ENCODE measurements at regions not wholly inside any gene's neighbourhood (a gene's known extent, or its start where the extent isn't known, plus 50 kb on each side); places are given as distances from the start of the nearest gene placed in this dataset.

DNA sequence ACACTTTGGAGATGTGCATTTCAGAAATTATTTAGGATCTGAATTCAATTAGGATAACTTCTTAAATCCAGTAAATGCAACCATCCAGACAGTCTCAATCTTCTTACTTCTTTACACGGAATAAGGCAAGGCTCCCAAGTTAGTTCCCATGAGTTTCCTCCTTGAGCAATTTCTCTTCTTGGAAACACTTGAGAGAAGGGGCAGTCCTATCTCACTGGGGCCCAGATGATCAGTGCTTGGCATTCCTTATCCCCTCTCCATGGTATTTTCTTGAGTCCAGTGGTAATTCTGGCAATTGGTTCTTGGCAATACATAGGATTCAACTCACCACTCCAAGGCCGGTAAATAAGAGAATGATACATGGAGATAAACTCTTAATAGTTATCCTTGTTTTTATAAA, 87.1 kb upstream of the PTHLH start:
- no peak overlapping the region for H3K4me3 ChIP-seq
- no peak overlapping the region for H3K4me2 ChIP-seq
- FAIRE-seq (no peak), ATAC-seq (no peak), DNase-seq (ENCODE audit: low read depth in 1 of 2, low spot score in 1 of 2) (no peak)
- ChIA-PET CTCF (no interaction called here), POLR2A (no interaction called here)
- H3K9me3 ChIP-seq: no peaks in the 10 kb centered on the region
- no peak for TF ChIP-seq JUN (IDR thresholded peaks at IDR 0.05)
- TF ChIP-seq, protein P1, sequence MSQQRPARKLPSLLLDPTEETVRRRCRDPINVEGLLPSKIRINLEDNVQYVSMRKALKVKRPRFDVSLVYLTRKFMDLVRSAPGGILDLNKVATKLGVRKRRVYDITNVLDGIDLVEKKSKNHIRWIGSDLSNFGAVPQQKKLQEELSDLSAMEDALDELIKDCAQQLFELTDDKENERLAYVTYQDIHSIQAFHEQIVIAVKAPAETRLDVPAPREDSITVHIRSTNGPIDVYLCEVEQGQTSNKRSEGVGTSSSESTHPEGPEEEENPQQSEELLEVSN (IDR thresholded peaks at IDR 0.05; ENCODE audit: borderline replicate concordance, low read depth): no peak
- no peak for TF ChIP-seq NFE2L2 (conservative IDR thresholded peaks at IDR 0.05; ENCODE audit: low read length)
- TF ChIP-seq ZFP36 (IDR thresholded peaks at IDR 0.05; ENCODE audit: borderline replicate concordance, partially characterized antibody): no peak
- no peak for TF ChIP-seq REST (IDR thresholded peaks at IDR 0.05)
- no peak for TF ChIP-seq FOXS1 (CRISPR knock-in tag; IDR thresholded peaks at IDR 0.05)
- no peak for TF ChIP-seq HOXB5 (CRISPR knock-in tag; IDR thresholded peaks at IDR 0.05)
- TF ChIP-seq RNF2 (IDR thresholded peaks at IDR 0.05; ENCODE audit: borderline replicate concordance, low read depth): no peak
- no peak for TF ChIP-seq ZSCAN20 (CRISPR knock-in tag; IDR thresholded peaks at IDR 0.05)
- TF ChIP-seq KDM1A (IDR thresholded peaks at IDR 0.05; ENCODE audit: low read depth): no peak
- H3K27ac ChIP-seq: no peak overlapping the region
- no peaks in the 10 kb centered on the region for H3K4me1 ChIP-seq
- WGBS (ENCODE audit: missing lambda C conversion rate): 81% methylated on average over 2 of the region's 2 CpGs

- 91% methylated on average over 6 of the region's 6 CpGs for WGBS (ENCODE audit: missing lambda C conversion rate)
- FAIRE-seq: no peak
- no peaks in the 10 kb centered on the region for H3K9me3 ChIP-seq
Observed at GRCh38 chr12:28060871-28061270, 88.3 kb upstream of the PTHLH start.

DNA sequence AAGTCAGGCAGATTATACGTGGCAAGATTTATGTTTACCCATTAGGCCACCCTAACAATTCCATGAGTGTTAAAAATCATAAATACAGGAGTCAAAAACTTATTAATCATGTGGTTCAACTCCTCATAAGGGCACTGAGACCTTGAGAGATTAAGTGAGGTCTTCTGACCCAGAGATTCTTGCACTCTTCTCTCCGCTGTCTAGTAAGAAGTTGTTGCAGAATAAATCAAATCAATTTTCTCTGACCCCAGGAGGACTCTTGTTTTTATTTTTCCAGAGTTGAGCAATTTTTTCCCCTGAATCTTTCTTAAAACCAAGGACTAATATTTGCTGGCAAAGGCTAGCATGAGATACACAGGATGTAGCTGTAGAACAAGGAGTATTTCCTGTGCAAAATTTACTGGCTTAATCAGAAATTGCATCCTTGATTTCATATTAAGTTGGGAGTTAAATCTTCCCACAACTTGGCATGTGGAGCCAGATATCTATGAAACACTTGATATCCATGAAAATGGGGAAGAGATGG, 90.9 kb upstream of the PTHLH start:
- DNase-seq (ENCODE audit: low read depth in 1 of 2, low spot score in 1 of 2) (no peak), ATAC-seq (no peak), FAIRE-seq (no peak)
- no peaks in the 10 kb centered on the region for H3K4me1 ChIP-seq
- POLR2A ChIA-PET: no interaction called here
- H3K27ac ChIP-seq: no peak overlapping the region
- TF ChIP-seq JUN (IDR thresholded peaks at IDR 0.05) (no peak), MAFK (IDR thresholded peaks at IDR 0.05; ENCODE audit: partially characterized antibody) (no peak), BCL3 (IDR thresholded peaks at IDR 0.05) (no peak), RNF2 (IDR thresholded peaks at IDR 0.05; ENCODE audit: borderline replicate concordance, low read depth) (no peak), HOXA7 (CRISPR knock-in tag; IDR thresholded peaks at IDR 0.05) (no peak), ZSCAN20 (CRISPR knock-in tag; IDR thresholded peaks at IDR 0.05) (no peak), POLR2AphosphoS2 (conservative IDR thresholded peaks at IDR 0.05; ENCODE audit: low read length) (no peak)
- H3K9me3 ChIP-seq: no peaks in the 10 kb centered on the region
- H3K4me2 ChIP-seq: no peak overlapping the region
- WGBS (ENCODE audit: missing lambda C conversion rate): 63% methylated on average over 2 of the region's 2 CpGs
- CTCF ChIA-PET: no interaction called here
- H3K4me3 ChIP-seq: no peak overlapping the region

More at GRCh38 chr12:28060871-28061270, 88.3 kb upstream of the PTHLH start:
- H3K27ac ChIP-seq: no peak overlapping the region
- no peak overlapping the region for H3K4me2 ChIP-seq
- ChIA-PET CTCF (interaction anchor here (1.1 kb wide), 1 partner anchor 91 kb away, joined by 4 read pairs; no protein-coding TSS in a partner anchor), POLR2A (no interaction called here)
- ATAC-seq (no peak), DNase-seq (ENCODE audit: low read depth in 1 of 2, low spot score in 1 of 2) (no peak)
- no peaks in the 10 kb centered on the region for H3K4me1 ChIP-seq
- no peak overlapping the region for H3K4me3 ChIP-seq
- TF ChIP-seq FOSL2 (IDR thresholded peaks at IDR 0.05) (no peak), FOSL2 (CRISPR knock-in tag; IDR thresholded peaks at IDR 0.05) (no peak)
